GM18505 (cell line): ENCODE measurements at regions not wholly inside any gene's neighbourhood (a gene's known extent, or its start where the extent isn't known, plus 50 kb on each side); places are given as distances from the start of the nearest gene placed in this dataset.

Source experiments
- ATAC-seq: cut with Tn5 transposase; IDR thresholded peaks from one replicate; pipeline ENCODE4 v1.9.1; 2021; ENCODE audit not compliant: unreplicated experiment
- POLR2A ChIP-seq: IDR thresholded peaks from 4 replicates; pipeline ENCODE4 v1.6.1; 2011; ENCODE audit warnings: borderline replicate concordance; ENCODE audit not compliant: insufficient read depth, insufficient read length; ENCODE audit errors: extremely low read depth

DNA sequence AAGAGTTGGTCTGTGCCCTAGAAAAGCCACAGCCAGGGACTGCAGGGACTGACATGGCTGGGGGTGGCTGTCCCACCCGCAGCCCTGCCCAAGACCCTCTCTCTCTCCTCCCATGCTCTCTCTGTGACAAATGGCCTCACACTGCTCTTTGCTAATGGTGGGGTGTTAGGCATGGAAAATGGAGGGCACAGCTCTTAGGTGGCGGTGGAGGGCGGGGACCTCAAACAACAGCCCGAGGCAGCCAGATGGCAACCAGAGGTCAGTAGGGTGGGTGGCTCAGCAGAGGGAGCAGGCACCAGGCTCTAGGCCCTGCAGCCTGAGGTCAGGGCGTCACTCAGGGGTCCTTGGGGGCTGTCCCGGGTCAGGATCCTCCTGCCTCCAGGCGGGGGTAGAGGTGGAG, 73.9 kb upstream of the DAB2IP start:
- no peak for ATAC-seq
- no peak for TF ChIP-seq POLR2A

DNA sequence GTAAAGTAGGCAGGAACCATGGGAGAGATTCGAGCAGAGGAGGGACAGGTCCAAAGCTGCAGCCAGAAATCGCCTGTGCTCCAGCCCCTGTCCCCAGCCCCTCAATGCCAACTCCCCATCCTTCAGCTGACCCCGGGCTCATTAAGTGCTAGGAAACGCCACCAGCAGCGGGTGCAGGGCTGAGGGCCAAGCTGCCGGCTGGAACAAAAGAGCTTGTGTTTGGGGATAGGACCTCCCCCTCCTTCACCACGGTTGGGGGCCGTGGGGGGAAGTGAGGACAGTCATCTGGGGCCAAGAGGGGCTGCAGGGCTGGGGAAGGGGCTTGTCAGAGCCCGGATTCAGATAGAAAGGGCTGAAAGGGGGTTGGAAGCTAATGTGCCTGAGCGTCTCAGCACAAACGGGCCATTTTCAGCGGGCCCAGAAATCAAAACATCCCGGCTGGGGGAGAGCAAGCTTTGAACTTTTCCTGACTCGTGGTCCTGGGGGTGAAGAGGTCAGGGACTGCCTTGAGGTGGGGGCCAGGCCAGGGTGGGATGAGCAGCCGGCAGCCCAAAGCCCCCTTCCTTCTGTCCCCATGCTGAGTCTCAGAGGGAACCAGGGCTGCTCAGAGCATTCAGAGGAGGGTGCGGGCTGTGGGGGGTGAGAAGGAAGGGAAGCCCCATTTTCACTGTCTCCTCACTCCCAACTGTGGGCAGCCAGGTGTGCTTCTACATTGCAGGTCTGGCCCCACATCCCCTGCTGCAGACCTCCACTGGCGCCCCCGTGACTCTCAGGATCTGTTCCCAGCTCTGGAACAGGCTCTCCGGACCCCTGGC, 69.4 kb upstream of the DAB2IP start:
- ATAC-seq, result no peak
- TF ChIP-seq POLR2A, result no peak

DNA sequence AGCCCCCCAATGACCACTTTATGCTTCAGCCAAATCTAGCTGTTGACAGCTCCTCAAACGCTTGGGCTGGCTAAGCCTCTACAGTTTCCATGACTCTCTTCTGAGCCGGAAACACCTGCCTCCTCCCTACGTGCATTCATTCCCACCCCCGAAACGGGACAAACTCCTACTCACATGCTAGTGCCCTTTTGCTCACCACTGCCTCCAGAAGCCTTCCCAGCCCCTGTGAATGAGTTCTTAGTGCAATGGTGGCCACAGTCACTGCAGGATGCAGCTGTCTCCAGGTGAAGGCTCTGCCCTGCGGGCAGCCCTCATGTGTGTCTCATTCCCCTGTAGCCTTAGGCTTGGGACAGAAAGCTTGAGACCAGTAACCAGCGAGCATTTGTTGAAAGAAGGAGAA, 68.8 kb upstream of the DAB2IP start:
- TF ChIP-seq POLR2A, result no peak
- ATAC-seq, result no peak

DNA sequence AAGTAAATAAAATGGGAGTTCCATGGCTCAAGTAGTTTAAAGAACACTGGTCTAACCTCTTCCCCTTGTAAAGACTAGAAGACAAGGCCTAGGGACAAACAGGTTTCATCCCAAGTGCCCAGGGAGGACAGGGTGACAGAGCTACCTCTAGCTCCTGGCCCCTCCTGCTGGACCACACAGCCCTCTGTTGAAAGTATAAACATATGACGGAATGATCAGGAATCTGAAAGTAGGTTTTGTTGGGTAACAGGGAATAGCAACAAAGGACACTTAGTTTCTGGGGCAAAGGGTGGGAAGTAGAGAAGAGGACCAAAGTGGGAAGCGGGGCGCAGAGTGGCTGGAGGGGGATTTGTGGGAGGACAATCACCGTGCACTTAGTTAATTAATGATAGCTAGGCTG, 67.0 kb upstream of the DAB2IP start:
- ATAC-seq, result no peak
- TF ChIP-seq POLR2A, result no peak

DNA sequence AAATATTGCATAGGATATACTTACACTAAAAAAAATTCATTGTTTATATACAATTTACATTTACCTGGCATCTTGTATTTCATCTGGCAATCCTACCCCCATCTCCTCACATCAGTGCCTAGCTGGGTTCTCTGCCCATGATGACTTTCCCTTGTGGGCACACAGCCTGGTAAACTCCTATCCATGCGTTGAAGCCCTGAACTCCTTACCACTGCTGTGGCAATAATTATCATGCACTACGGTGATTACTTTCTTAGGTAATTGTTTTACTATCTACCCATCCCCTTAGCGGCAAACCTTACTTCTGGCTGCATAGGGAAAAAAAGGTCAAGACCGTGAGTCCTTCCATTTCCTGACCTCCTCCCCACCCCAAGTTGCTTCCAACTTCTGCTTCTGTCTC, 63.6 kb upstream of the DAB2IP start:
- TF ChIP-seq POLR2A, result no peak
- ATAC-seq, result no peak

DNA sequence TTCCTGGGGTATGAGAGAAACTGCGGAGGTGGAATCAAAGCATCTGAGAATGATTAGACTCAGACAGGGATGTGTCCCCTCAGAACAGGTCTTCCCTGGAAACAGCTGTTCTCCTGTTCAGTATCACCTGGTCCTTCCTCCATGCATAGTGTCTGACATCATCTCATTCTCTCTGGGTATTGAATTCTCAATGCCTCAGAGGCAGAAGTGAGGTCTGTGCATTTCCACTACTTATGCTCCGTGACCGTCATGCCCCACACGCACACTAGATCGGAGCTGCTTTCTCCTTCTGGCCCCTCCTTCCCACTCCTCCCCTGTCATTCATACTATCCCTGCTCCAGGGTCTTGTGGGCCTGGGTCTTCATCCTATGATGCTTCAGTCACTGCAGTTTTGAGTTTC, 61.4 kb upstream of the DAB2IP start:
- ATAC-seq, result no peak

DNA sequence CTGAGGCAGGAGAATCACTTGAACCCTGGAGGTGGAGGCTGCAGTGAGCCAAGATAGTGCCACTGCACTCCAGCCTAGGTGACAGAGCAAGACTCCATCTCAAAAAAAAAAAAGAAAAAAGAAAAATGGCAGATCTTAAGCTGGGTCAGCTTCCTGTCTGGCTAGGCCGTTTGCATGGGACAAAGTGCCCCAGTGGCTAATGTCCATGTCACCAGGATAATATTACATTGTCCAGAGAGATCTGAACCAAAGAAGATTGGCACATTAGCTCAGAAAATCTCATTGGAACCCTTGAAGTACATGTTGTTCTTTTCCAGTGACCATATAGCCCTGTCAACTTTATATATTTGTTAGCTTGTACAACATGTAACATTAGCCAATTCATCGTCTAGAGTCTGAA, 59.2 kb upstream of the DAB2IP start:
- ATAC-seq, result no peak
- no peak for TF ChIP-seq POLR2A

More for the DNA sequence above, 61.4 kb upstream of the DAB2IP start:
- no peak for TF ChIP-seq POLR2A

DNA sequence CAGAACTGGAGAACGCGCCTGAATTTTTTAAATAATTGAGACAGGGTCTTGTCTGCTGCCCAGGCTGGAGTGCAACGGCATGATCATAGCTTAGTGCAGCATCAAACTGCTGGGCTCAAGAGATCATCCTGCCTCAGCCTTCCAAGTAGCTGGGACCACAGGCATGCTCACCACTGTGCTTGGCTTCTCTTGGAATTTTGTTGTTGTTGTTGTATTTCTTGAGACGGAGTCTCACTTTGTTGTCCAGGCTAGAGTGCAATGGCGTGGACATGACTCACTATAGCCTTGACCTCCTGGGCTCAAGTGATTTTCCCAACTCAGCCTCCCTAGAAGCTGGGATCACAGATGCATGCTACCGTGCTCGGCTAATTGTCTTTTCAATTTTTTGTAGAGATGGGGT, 58.4 kb upstream of the DAB2IP start:
- no peak for TF ChIP-seq POLR2A
- ATAC-seq, result no peak

DNA sequence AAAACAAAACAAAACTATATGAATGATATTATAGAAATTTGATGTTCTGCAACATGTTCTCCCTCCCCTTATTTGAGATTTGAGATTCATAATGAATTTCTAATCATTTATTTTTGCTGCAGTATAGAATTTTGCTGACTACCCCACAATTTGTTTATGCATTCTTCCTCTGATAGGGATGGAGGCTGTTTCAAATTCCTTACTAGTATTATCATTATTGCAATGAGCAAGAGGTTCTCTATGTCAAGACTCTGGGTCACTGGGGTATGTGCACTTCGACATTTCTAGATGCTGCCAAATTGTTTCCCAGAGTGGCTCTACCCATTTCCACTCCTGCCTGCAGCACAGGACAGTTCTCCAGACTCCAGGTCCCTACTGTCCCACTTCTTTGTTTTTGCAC, 54.9 kb upstream of the DAB2IP start:
- no peak for TF ChIP-seq POLR2A
- ATAC-seq, result no peak

DNA sequence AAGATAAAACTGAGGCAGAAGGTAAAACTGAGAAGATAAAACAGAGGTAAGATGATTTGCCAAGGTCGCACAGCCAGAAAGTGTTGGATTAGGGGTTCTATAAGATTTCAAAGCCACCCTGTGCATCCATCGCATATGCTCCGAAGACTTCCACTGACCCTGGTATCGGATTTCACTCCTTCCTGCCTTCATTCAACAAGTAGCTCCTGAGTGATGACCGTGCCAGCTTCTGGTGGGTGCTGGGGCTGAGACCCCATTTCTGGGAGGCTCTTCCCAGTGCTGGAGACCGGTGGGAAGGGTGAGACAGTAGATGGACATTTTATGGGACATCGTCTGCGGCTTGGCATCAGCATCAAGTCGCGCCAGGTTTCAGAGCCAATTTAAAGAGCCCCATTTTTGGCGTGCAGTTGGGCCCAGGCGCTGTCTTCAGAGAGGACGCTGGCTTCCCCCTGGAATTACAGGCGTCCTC, 53.7 kb upstream of the DAB2IP start:
- no peak for ATAC-seq
- TF ChIP-seq POLR2A, result no peak

DNA sequence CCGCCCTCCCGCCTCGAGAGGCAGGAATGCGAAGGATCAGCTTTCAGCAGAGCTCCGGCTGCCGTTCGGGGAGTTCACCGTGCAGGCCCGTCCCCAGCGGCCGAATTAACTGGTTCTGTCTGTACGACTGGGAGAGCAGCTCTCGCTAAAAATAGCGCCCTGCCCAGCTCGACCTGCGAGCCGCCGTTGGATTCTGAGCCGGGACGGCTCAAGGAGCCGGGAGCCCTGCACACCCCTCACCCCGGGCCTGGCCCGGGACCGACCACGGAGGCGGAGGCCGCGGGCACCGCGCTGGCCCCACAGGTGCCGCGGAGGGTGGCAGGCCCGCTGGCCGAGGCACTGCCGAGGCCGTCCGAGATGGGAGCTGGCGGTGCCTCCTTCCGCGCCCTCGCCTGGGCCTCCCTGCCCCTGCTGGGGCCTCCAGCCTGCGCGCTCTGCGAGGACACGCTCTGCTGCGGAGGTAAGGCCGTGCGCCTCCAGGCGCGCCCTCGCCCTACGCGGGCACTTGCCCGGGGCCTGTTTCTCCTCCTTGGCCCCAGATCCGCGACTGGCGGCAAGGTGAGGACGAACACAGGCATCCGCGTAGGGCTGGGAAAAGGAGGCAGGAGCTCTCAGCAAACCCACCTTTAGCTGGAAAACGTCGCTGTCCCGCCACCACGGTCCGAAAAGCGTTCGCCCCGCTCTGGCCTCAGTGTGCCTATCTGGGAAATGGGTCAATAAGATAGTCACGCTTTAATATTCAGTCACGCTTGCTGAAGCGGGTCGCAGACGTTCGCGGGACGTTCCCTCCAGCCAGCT, 53.1 kb upstream of the DAB2IP start:
- no peak for TF ChIP-seq POLR2A
- no peak for ATAC-seq

DNA sequence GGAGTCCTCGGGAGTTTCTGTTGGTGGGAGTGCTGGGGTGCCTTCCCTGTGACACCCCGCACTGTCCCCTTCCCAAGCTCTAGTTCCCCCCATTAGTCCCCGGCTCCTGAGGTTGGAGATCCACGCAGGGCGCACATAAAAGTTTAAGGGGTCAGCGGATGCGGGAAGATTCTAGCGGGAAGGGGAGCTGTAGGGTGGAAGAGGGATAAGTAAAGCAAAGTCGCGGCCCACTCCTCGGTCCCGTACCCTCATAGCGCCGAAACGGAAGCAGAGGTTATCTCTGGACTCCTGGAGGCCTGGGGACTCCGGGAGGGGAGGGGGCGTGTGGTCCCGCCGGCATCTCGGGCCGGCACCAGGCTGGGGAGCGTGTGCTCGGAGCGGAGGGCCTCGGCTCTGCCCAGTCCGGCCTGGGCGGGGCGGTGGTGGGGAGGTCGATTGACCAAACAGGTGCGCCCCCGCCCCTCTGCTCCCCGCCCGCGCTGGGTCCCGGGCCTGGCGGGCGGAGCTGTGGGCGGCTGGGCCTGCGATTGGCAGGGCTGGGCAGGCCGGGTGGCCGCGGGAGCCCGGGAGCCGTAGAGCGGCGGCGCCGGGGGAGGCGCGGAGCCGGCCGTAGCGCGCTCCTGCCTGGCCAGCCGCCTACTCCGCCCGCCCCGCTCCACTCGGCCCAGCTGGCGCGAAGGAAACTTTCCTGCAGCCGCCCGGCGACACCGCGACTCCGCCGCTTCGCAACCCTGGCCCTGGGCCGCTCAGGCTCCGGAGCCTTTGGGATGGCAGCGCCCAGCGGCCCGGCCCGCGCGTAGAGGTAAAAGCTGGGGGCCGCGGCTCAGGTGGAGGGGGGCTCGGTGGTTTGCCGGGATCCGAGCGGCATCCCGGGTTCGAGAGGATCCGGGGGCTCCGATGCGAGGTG, 52.2 kb upstream of the DAB2IP start:
- ATAC-seq, result no peak
- TF ChIP-seq POLR2A, result no peak
